ENCODE measurements at regions not wholly inside any gene's neighbourhood (a gene's known extent, or its start where the extent isn't known, plus 50 kb on each side); places are given as distances from the start of the nearest gene placed in this dataset.
"Not testable (repeated sequence)": the region's sequence is repeated elsewhere in the genome, so short reads cannot be mapped to it uniquely, and the experiment has no call there.

- no peaks in the 10 kb centered on the region for H3K4me1 ChIP-seq
- intact Hi-C loops (cut with DNase I; ENCODE audit: low total_unique reads): no loop called here
- no peak for TF ChIP-seq EP300 (IDR thresholded peaks at IDR 0.05)
- peak; percentile 0 to 15 for DNase-seq
- H3K9me3 ChIP-seq: peaks cover 25 to 100% (median 95%) of the 10 kb centered on the region in 4 donors
- H3K27me3 ChIP-seq: no peaks in the 10 kb centered on the region
- 69 to 79% (median 73%) methylated on average over 19 of the region's 19 CpGs for WGBS, 5 donors
- H3K4me3 ChIP-seq: no peak overlapping the region
- no peaks in the 10 kb centered on the region for H3K36me3 ChIP-seq
- H3K27ac ChIP-seq: no peak overlapping the region
Observed at GRCh38 chr12:34404377-34405285, 382.3 kb downstream of the ALG10 start.

GRCh38 chr12:34405286-34406227 is 383.3 kb downstream of the ALG10 start:
- H3K9me3 ChIP-seq: peaks cover 27 to 100% (median 95%) of the 10 kb centered on the region in 4 donors
- intact Hi-C loops (cut with DNase I; ENCODE audit: low total_unique reads): no loop called here

GRCh38 chr12:34406228-34406995 is 384.1 kb downstream of the ALG10 start:
- H3K9me3 ChIP-seq: peaks cover 30 to 100% (median 95%) of the 10 kb centered on the region in 4 donors
- H3K4me3 ChIP-seq: no peak overlapping the region
- DNase-seq: peak; percentile 0 to 16
- no peaks in the 10 kb centered on the region for H3K4me1 ChIP-seq
- no peaks in the 10 kb centered on the region for H3K36me3 ChIP-seq
- H3K27me3 ChIP-seq: no peaks in the 10 kb centered on the region
- WGBS, 5 donors: 71 to 80% (median 75%) methylated on average over 13 to 18 of the region's 18 CpGs
- intact Hi-C loops (cut with DNase I; ENCODE audit: low total_unique reads): no loop called here
- no peak overlapping the region for H3K27ac ChIP-seq
- TF ChIP-seq POLR2AphosphoS5 (IDR thresholded peaks at IDR 0.05) (no peak), EP300 (IDR thresholded peaks at IDR 0.05) (no peak), POLR2A (IDR thresholded peaks at IDR 0.05) (no peak), CTCF (IDR thresholded peaks at IDR 0.05) (no peak)

More at GRCh38 chr12:34405286-34406227, 383.3 kb downstream of the ALG10 start:
- Histone ChIP-seq H3K4me3 (no peak overlapping the region), H3K4me1 (no peaks in the 10 kb centered on the region), H3K27ac (no peak overlapping the region), H3K36me3 (no peaks in the 10 kb centered on the region), H3K27me3 (no peaks in the 10 kb centered on the region)
- no peak for TF ChIP-seq POLR2A (IDR thresholded peaks at IDR 0.05)
- DNase-seq: peak in 1 of 2 donors; percentile 0
- 68 to 75% (median 69%) methylated on average over 21 to 22 of the region's 22 CpGs for WGBS, 5 donors

- Histone ChIP-seq H3K36me3 (no peaks in the 10 kb centered on the region), H3K27me3 (no peaks in the 10 kb centered on the region), H3K4me1 (no peaks in the 10 kb centered on the region), H3K27ac (no peak overlapping the region), H3K9me3 (peaks cover 30 to 100% (median 94%) of the 10 kb centered on the region in 4 donors), H3K4me3 (no peak overlapping the region)
- TF ChIP-seq CTCF (IDR thresholded peaks at IDR 0.05): no peak
- no peak for TF ChIP-seq POLR2A (IDR thresholded peaks at IDR 0.05)
- TF ChIP-seq EP300 (IDR thresholded peaks at IDR 0.05): no peak
- TF ChIP-seq POLR2AphosphoS5 (IDR thresholded peaks at IDR 0.05): no peak
- WGBS, 5 donors: 65 to 80% (median 73%) methylated on average over 7 to 8 of the region's 8 CpGs
- intact Hi-C loops (cut with DNase I; ENCODE audit: low total_unique reads): no loop called here
- no peak for DNase-seq
Observed at GRCh38 chr12:34406996-34407300, 384.7 kb downstream of the ALG10 start.

GRCh38 chr12:34407813-34408212 is 385.5 kb downstream of the ALG10 start:
- no peaks in the 10 kb centered on the region for H3K4me1 ChIP-seq
- TF ChIP-seq POLR2A (IDR thresholded peaks at IDR 0.05) (no peak), CTCF (IDR thresholded peaks at IDR 0.05) (no peak), POLR2AphosphoS5 (IDR thresholded peaks at IDR 0.05) (no peak), EP300 (IDR thresholded peaks at IDR 0.05) (no peak)
- intact Hi-C loops (cut with DNase I; ENCODE audit: low total_unique reads): no loop called here
- DNase-seq: no peak
- H3K27me3 ChIP-seq: no peaks in the 10 kb centered on the region
- 74 to 86% (median 83%) methylated on average over 5 of the region's 5 CpGs for WGBS, 5 donors
- H3K36me3 ChIP-seq: no peaks in the 10 kb centered on the region
- H3K4me3 ChIP-seq: no peak overlapping the region
- peaks cover 30 to 100% (median 93%) of the 10 kb centered on the region in 4 donors for H3K9me3 ChIP-seq
- no peak overlapping the region for H3K27ac ChIP-seq

GRCh38 chr12:34431509-34431908 is 409.2 kb downstream of the ALG10 start:
- H3K27ac ChIP-seq; H3K4me1 ChIP-seq; H3K4me3 ChIP-seq; intact Hi-C loops (cut with DNase I; ENCODE audit: low total_unique reads); H3K27me3 ChIP-seq; DNase-seq; H3K36me3 ChIP-seq: not testable (repeated sequence)
- H3K9me3 ChIP-seq: peaks cover 0 to 71% (median 46%) of the 10 kb centered on the region in 4 donors
- WGBS, 5 donors: 70 to 75% (median 73%) methylated on average over 4 of the region's 4 CpGs

All from stomach (tissue), 8 donors.